ENCODE measurements at regions not wholly inside any gene's neighbourhood (a gene's known extent, or its start where the extent isn't known, plus 50 kb on each side); places are given as distances from the start of the nearest gene placed in this dataset.

DNA sequence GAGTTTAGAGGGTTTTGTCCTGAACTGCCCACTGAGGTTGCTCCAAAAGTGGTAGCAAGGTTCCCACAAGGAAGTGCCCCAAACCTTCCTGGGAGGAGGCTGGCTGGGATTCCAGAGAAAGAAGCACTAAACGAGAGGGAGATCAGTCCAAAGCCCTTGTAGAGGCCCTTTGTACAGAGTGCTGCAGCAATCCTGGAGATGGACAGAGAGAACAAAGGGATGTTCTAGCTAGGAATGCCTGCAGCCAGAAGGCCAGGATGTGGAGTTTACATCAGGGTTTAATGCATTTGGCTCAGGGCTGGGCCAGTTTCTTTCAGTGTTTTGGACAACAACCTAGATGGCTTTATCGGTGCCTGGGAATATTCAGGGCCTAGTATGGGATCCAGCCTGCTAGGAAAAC lies 2155.1 kb upstream of the AGA start:
- Histone ChIP-seq H3K27ac (no peak overlapping the region), H3K27me3 (ENCODE audit: insufficient read depth, low read depth, severe bottlenecking) (peaks cover 62% of the 10 kb centered on the region), H3K4me3 (ENCODE audit: low read depth, low read length) (no peak overlapping the region), H3K9me3 (ENCODE audit: severe bottlenecking) (no peaks in the 10 kb centered on the region), H3K36me3 (no peaks in the 10 kb centered on the region)
- no peak for TF ChIP-seq CTCF (IDR thresholded peaks at IDR 0.05; ENCODE audit: low read depth, low read length)
- no peak for DNase-seq

DNA sequence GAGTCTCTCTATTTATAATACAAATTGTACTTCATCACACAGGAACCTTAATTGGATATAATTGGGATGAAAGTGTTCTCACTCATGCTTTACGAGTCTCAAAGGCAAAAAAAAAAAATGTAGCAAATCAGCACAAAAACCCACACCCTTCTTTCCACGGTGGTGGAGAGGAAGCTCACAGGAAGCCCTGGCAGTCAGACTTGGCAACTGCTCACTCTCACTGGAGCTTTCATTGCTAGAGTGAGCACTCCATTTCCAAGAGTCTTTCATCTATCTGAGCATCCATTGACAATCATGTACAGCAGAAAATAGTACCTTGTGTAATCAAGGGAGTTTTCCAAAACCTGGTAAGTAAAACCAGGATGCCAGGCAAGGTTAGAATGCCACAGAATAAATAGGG lies 2159.4 kb upstream of the AGA start:
- no peak for DNase-seq
- H3K27me3 ChIP-seq (ENCODE audit: insufficient read depth, low read depth, severe bottlenecking) = peaks cover 57% of the 10 kb centered on the region

GRCh38 chr4:179605196-179605595 lies 2163.0 kb upstream of the AGA start:
- H3K27me3 ChIP-seq (ENCODE audit: insufficient read depth, low read depth, severe bottlenecking) = peaks cover 64% of the 10 kb centered on the region
- no peak for DNase-seq
- no peak overlapping the region for H3K27ac ChIP-seq
- no peaks in the 10 kb centered on the region for H3K9me3 ChIP-seq (ENCODE audit: severe bottlenecking)
- no peak for TF ChIP-seq CTCF (IDR thresholded peaks at IDR 0.05; ENCODE audit: low read depth, low read length)
- H3K36me3 ChIP-seq = no peaks in the 10 kb centered on the region
- H3K4me3 ChIP-seq (ENCODE audit: low read depth, low read length) = no peak overlapping the region

More for the DNA sequence above, 2159.4 kb upstream of the AGA start:
- H3K9me3 ChIP-seq (ENCODE audit: severe bottlenecking) = no peaks in the 10 kb centered on the region
- no peak for TF ChIP-seq CTCF (IDR thresholded peaks at IDR 0.05; ENCODE audit: low read depth, low read length)
- H3K36me3 ChIP-seq = no peaks in the 10 kb centered on the region
- no peak overlapping the region for H3K27ac ChIP-seq
- H3K4me3 ChIP-seq (ENCODE audit: low read depth, low read length) = no peak overlapping the region

DNA sequence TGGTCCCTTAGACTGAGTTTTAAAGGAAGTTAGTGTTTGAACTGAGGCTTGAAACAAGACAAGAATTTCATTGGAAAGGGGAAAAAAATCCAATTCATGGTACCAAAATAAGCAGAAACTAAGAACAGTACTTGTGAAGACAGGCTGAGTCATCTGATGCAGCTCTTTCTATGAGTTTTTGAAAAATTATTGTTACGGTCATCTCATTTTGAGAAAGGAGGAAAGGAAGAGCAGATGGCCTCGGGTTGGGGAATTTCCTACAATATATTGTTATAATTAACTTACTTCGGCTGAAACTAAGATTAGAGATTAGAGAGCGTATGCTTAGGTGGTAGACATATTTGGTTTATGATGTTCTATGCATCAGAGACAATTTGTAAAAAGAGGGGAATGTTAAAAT lies 2164.8 kb upstream of the AGA start:
- Histone ChIP-seq H3K27me3 (ENCODE audit: insufficient read depth, low read depth, severe bottlenecking) (peaks cover 66% of the 10 kb centered on the region), H3K27ac (no peak overlapping the region), H3K4me3 (ENCODE audit: low read depth, low read length) (no peak overlapping the region), H3K36me3 (no peaks in the 10 kb centered on the region), H3K9me3 (ENCODE audit: severe bottlenecking) (no peaks in the 10 kb centered on the region)
- TF ChIP-seq CTCF (IDR thresholded peaks at IDR 0.05; ENCODE audit: low read depth, low read length) = no peak
- no peak for DNase-seq

GRCh38 chr4:179615704-179616103 lies 2173.5 kb upstream of the AGA start:
- H3K27me3 ChIP-seq (ENCODE audit: insufficient read depth, low read depth, severe bottlenecking) = peaks cover 41% of the 10 kb centered on the region
- no peaks in the 10 kb centered on the region for H3K9me3 ChIP-seq (ENCODE audit: severe bottlenecking)
- H3K36me3 ChIP-seq = no peaks in the 10 kb centered on the region
- H3K27ac ChIP-seq = no peak overlapping the region
- no peak overlapping the region for H3K4me3 ChIP-seq (ENCODE audit: low read depth, low read length)
- DNase-seq = no peak
- TF ChIP-seq CTCF (IDR thresholded peaks at IDR 0.05; ENCODE audit: low read depth, low read length) = no peak

- peaks cover 54% of the 10 kb centered on the region for H3K27me3 ChIP-seq (ENCODE audit: insufficient read depth, low read depth, severe bottlenecking)
- no peak for DNase-seq
- no peak for TF ChIP-seq CTCF (IDR thresholded peaks at IDR 0.05; ENCODE audit: low read depth, low read length)
- H3K4me3 ChIP-seq (ENCODE audit: low read depth, low read length) = no peak overlapping the region
- H3K9me3 ChIP-seq (ENCODE audit: severe bottlenecking) = no peaks in the 10 kb centered on the region
- no peaks in the 10 kb centered on the region for H3K36me3 ChIP-seq
- no peak overlapping the region for H3K27ac ChIP-seq
Measured at GRCh38 chr4:179618966-179619365, 2176.7 kb upstream of the AGA start.
